DOHH2 (cell line): ENCODE measurements at regions not wholly inside any gene's neighbourhood (a gene's known extent, or its start where the extent isn't known, plus 50 kb on each side); places are given as distances from the start of the nearest gene placed in this dataset.

Experiments used
- CTCF ChIP-seq: fragments of 200-600 bp; sonication (generic); IDR thresholded peaks from one replicate; pipeline ENCODE4 v1.5.1; 2014; ENCODE audit warnings: antibody characterized with exemption, mild to moderate bottlenecking, low read depth, low read length; ENCODE audit not compliant: poor library complexity, severe bottlenecking
- EZH2phosphoT487 ChIP-seq: fragments of 200-600 bp; sonication (generic); IDR thresholded peaks from 2 replicates; pipeline ENCODE4 v1.6.1; 2017; ENCODE audit warnings: borderline replicate concordance, mild to moderate bottlenecking, antibody characterized with exemption, low read length, moderate library complexity, mixed read lengths

- no peak for TF ChIP-seq CTCF
- no peak for TF ChIP-seq EZH2phosphoT487
Measured at GRCh38 chr5:124007675-124008398, 495.9 kb downstream of the CSNK1G3 start.
